OCI-LY7 (cell line): ENCODE measurements at regions not wholly inside any gene's neighbourhood (a gene's known extent, or its start where the extent isn't known, plus 50 kb on each side); places are given as distances from the start of the nearest gene placed in this dataset.
A peak's percentile ranks its signal among the peaks of the same experiment; 100 is the strongest.

ENCODE experiments used
- BruUV-seq: library from RNA; stranded (reverse); fragments of 400-500 nt; replicated peaks from 2 replicates; lab custom pipeline; 2021; lab: Mats Ljungman, UMichigan
- CTCF ChIA-PET: fragments of 300-600 bp; sonication (Branson Sonifier 250); formaldehyde crosslinking; loops from one replicate; lab custom pipeline; 2022; ENCODE audit warnings: antibody characterized with exemption; ENCODE audit not compliant: unreplicated experiment; lab: Charles Lee
- POLR2A ChIA-PET: fragments of 300-600 bp; sonication (Branson Sonifier 250); formaldehyde crosslinking; loops from one replicate; lab custom pipeline; 2022; ENCODE audit warnings: antibody characterized with exemption; lab: Charles Lee
- DNase-seq: peaks from one replicate; pipeline ENCODE4 v3.0.0-alpha.2; 2015; ENCODE audit warnings: low spot score
- H2AFZ ChIP-seq: fragments of 200-600 bp; sonication (generic), shearing (Covaris generic); 2 replicates; pipeline ENCODE4 v1.6.1; 2014; ENCODE audit warnings: mild to moderate bottlenecking, antibody characterized with exemption, low read length, moderate library complexity
- H3K27ac ChIP-seq: fragments of 200-600 bp; sonication (generic); 2 replicates; pipeline ENCODE4 v1.5.1; 2014; ENCODE audit warnings: mixed run types, low read depth, mild to moderate bottlenecking, moderate library complexity, low read length, inconsistent platforms; ENCODE audit not compliant: poor library complexity, severe bottlenecking
- H3K36me3 ChIP-seq: fragments of 200-600 bp; sonication (generic); 2 replicates; pipeline ENCODE4 v1.6.1; 2014; ENCODE audit warnings: mild to moderate bottlenecking, antibody characterized with exemption, low read length, moderate library complexity, mixed read lengths; ENCODE audit not compliant: insufficient read depth
- H3K4me1 ChIP-seq: fragments of 200-600 bp; sonication (generic); 2 replicates; pipeline ENCODE4 v1.5.1; 2014; ENCODE audit warnings: mild to moderate bottlenecking, low read length; ENCODE audit not compliant: insufficient read depth, poor library complexity, severe bottlenecking
- H3K4me2 ChIP-seq: fragments of 200-600 bp; sonication (generic); 2 replicates; pipeline ENCODE4 v1.6.1; 2014; ENCODE audit warnings: mild to moderate bottlenecking, low read length
- H3K4me3 ChIP-seq: fragments of 200-600 bp; sonication (generic); 2 replicates; pipeline ENCODE4 v1.5.1; 2014; ENCODE audit warnings: mild to moderate bottlenecking, low read depth, low read length; ENCODE audit not compliant: poor library complexity, severe bottlenecking
- H3K79me2 ChIP-seq: fragments of 200-600 bp; sonication (generic); 2 replicates; pipeline ENCODE4 v1.6.1; 2016; ENCODE audit warnings: low read depth, mild to moderate bottlenecking, low read length, moderate library complexity, mixed read lengths; ENCODE audit not compliant: insufficient read depth
- H3K9me2 ChIP-seq: fragments of 200-600 bp; sonication (generic); 2 replicates; pipeline ENCODE4 v1.6.1; 2016; ENCODE audit warnings: mild to moderate bottlenecking, low read length, mixed read lengths; ENCODE audit not compliant: insufficient read depth
- H3K9me3 ChIP-seq: fragments of 200-600 bp; sonication (generic); 2 replicates; pipeline ENCODE4 v1.6.1; 2014; ENCODE audit warnings: mild to moderate bottlenecking, mixed run types, low read length, mixed read lengths
- H4K20me1 ChIP-seq: fragments of 200-600 bp; sonication (generic); 2 replicates; pipeline ENCODE4 v1.6.1; 2014; ENCODE audit warnings: mild to moderate bottlenecking, antibody characterized with exemption, low read length, moderate library complexity, mixed read lengths; ENCODE audit not compliant: insufficient read depth
- CTCF ChIP-seq: fragments of 200-600 bp; sonication (generic); conservative IDR thresholded peaks from 2 replicates; pipeline ENCODE4 v1.5.1; 2014; ENCODE audit warnings: mild to moderate bottlenecking, antibody characterized with exemption, low read length, moderate library complexity, mixed read lengths
- EZH2phosphoT487 ChIP-seq: fragments of 200-600 bp; sonication (generic); IDR thresholded peaks from 2 replicates; pipeline ENCODE4 v1.6.1; 2018; ENCODE audit warnings: low read depth, borderline replicate concordance, mild to moderate bottlenecking, mixed run types, antibody characterized with exemption, low read length, moderate library complexity, mixed read lengths
- intact Hi-C: fragments of 100-400 bp; cut with micrococcal nuclease; formaldehyde crosslinking; loops from one replicate; pipeline ENCODE4 v1.10.0; 2022; ENCODE audit not compliant: unreplicated experiment

GRCh38 chr13:62292714-62293480, 877.2 kb upstream of the PCDH20 start:
- Histone ChIP-seq H3K4me3 (no peak overlapping the region), H3K27ac (no peak overlapping the region), H3K79me2 (no peaks in the 10 kb centered on the region), H2AFZ (peak overlapping the region; percentile 46; the same call in 1 of the 2 replicates), H3K9me3 (peaks cover 19% of the 10 kb centered on the region; the same call in 1 of the 2 replicates), H3K9me2 (no peaks in the 10 kb centered on the region), H3K4me2 (no peak overlapping the region), H3K4me1 (no peaks in the 10 kb centered on the region), H3K36me3 (no peaks in the 10 kb centered on the region), H4K20me1 (no peaks in the 10 kb centered on the region)
- DNase-seq: no peak
- ChIA-PET CTCF (no interaction called here), POLR2A (interaction anchor here (0.6 to 0.7 kb wide), 3 partner anchors 63 to 380 kb away, joined by 3 read pairs; no protein-coding TSS in a partner anchor)
- no TSS peak for BruUV-seq
- intact Hi-C loops: no loop called here
- TF ChIP-seq EZH2phosphoT487: no peak
- TF ChIP-seq CTCF: no peak

- intact Hi-C loops: no loop called here
- H4K20me1 ChIP-seq: no peaks in the 10 kb centered on the region
- no peak for DNase-seq
- POLR2A ChIA-PET: no interaction called here
- H3K4me3 ChIP-seq: no peak overlapping the region
- TF ChIP-seq EZH2phosphoT487: no peak
- no peak for TF ChIP-seq CTCF
- no peaks in the 10 kb centered on the region for H3K4me1 ChIP-seq
- BruUV-seq: no TSS peak
- no peak overlapping the region for H3K27ac ChIP-seq
- H3K9me3 ChIP-seq: peaks cover 19% of the 10 kb centered on the region; the same call in 1 of the 2 replicates
- CTCF ChIA-PET: no interaction called here
- no peak overlapping the region for H2AFZ ChIP-seq
- H3K4me2 ChIP-seq: no peak overlapping the region
- no peaks in the 10 kb centered on the region for H3K79me2 ChIP-seq
- no peaks in the 10 kb centered on the region for H3K36me3 ChIP-seq
- no peaks in the 10 kb centered on the region for H3K9me2 ChIP-seq
Observed at GRCh38 chr13:62290542-62290941, 874.9 kb upstream of the PCDH20 start.

GRCh38 chr13:62287764-62288163, 872.1 kb upstream of the PCDH20 start:
- intact Hi-C loops: no loop called here
- H3K79me2 ChIP-seq: no peaks in the 10 kb centered on the region
- H4K20me1 ChIP-seq: no peaks in the 10 kb centered on the region
- ChIA-PET CTCF (no interaction called here), POLR2A (interaction anchor here (0.9 kb wide), 1 partner anchor 56 kb away, joined by 3 read pairs; no protein-coding TSS in a partner anchor)
- no peak overlapping the region for H3K4me3 ChIP-seq
- H3K9me3 ChIP-seq: peaks cover 19% of the 10 kb centered on the region; the same call in 1 of the 2 replicates
- BruUV-seq: no TSS peak
- H3K36me3 ChIP-seq: no peaks in the 10 kb centered on the region
- TF ChIP-seq CTCF: no peak
- TF ChIP-seq EZH2phosphoT487: no peak
- no peak overlapping the region for H3K4me2 ChIP-seq
- no peak for DNase-seq
- H3K9me2 ChIP-seq: no peaks in the 10 kb centered on the region
- H3K4me1 ChIP-seq: no peaks in the 10 kb centered on the region
- H2AFZ ChIP-seq: peak overlapping the region; percentile 35; the same call in 1 of the 2 replicates
- H3K27ac ChIP-seq: no peak overlapping the region
